ENCODE measurements at regions not wholly inside any gene's neighbourhood (a gene's known extent, or its start where the extent isn't known, plus 50 kb on each side); places are given as distances from the start of the nearest gene placed in this dataset.

GRCh38 chr20:11302436-11302835 lies 615.3 kb upstream of the BTBD3 start:
- TF ChIP-seq EZH2 (IDR thresholded peaks at IDR 0.05; ENCODE audit: insufficient read depth, low read length) (no peak), CTCF (IDR thresholded peaks at IDR 0.05; ENCODE audit: insufficient read depth, low read depth, low read length) (no peak)
